Transverse colon (tissue), 4 donors: ENCODE measurements at regions not wholly inside any gene's neighbourhood (a gene's known extent, or its start where the extent isn't known, plus 50 kb on each side); places are given as distances from the start of the nearest gene placed in this dataset.

Experiments
- DNase-seq: peaks from one replicate; pipeline ENCODE4 v3.0.0-alpha.2; 2019
- H3K27ac ChIP-seq, 4 donors: fragments of 200-600 bp; sonication (generic); 2 replicates each; pipeline ENCODE4 v1.5.1; 2016 to 2018; ENCODE audit warnings: inconsistent platforms in 4 of 4
- H3K27me3 ChIP-seq: fragments of 200-600 bp; sonication (generic); 2 replicates; pipeline ENCODE4 v1.5.1; 2017; ENCODE audit warnings: inconsistent platforms
- H3K36me3 ChIP-seq, 4 donors: fragments of 200-600 bp; sonication (generic); 2 replicates each; pipeline ENCODE4 v1.5.1; 2017 to 2019; ENCODE audit warnings: inconsistent platforms in 4 of 4
- H3K4me1 ChIP-seq, 4 donors: fragments of 200-600 bp; sonication (generic); 2 replicates each; pipeline ENCODE4 v1.5.1; 2017 to 2020; ENCODE audit warnings: inconsistent platforms in 4 of 4
- H3K4me3 ChIP-seq, 4 donors: fragments of 200-600 bp; sonication (generic); 1 replicate in 1 of 4; 2 replicates in 3 of 4; pipeline versions ENCODE4 v1.5.1 to v1.6.1; 2017 to 2019; ENCODE audit warnings: inconsistent platforms in 4 of 4
- H3K9me3 ChIP-seq, 2 donors: fragments of 200-600 bp; sonication (generic); 2 replicates each; pipeline ENCODE4 v1.5.1; 2017 to 2019; ENCODE audit warnings: inconsistent platforms in 2 of 2
- CTCF ChIP-seq, 5 experiments: fragments of 200-600 bp in 3 of 5; fragments of 450-650 bp in 2 of 5; sonication (generic) in 3 of 5; IDR thresholded peaks; 1 replicate in 2 of 5; 2 replicates in 3 of 5; pipeline ENCODE4 v1.5.1; 2016 to 2017; ENCODE audit warnings: antibody characterized with exemption in 5 of 5, inconsistent platforms in 3 of 5, mild to moderate bottlenecking in 2 of 5, moderate library complexity in 1 of 5
- EP300 ChIP-seq: sonication (generic); formaldehyde crosslinking; IDR thresholded peaks from one replicate; pipeline ENCODE4 v1.6.1; 2017; ENCODE audit warnings: antibody characterized with exemption, low read depth
- POLR2A ChIP-seq: fragments of 450-650 bp; IDR thresholded peaks from one replicate; pipeline ENCODE4 v1.6.1; 2016; ENCODE audit warnings: antibody characterized with exemption, mild to moderate bottlenecking, moderate library complexity
- POLR2AphosphoS5 ChIP-seq, 3 donors: sonication (generic); formaldehyde crosslinking; IDR thresholded peaks; one replicate each; pipeline ENCODE4 v1.6.1; 2016; ENCODE audit warnings: antibody characterized with exemption in 3 of 3
- WGBS, 2 donors: methylation state at CpG; one replicate each; pipeline ENCODE4 v1.1.5; 2018; ENCODE audit warnings: low coverage in 1 of 2; 5-methylcytosine and 5-hydroxymethylcytosine counted together
- in situ Hi-C, 4 donors: fragments of 200-750 bp; cut with MboI; loops; one replicate each; pipeline versions ENCODE4 v1.15.0 to v1.15.1; 2017; ENCODE audit warnings: low sequenced_read_pairs in 3 of 4, low pct_ligation_motif_present in 1 of 4, low pct_unique_long_range_greater_than_20kb in 1 of 4
- intact Hi-C: fragments of 100-400 bp; cut with DNase I; formaldehyde crosslinking; loops from one replicate; pipeline ENCODE4 v1.15.1; 2023; ENCODE audit warnings: low total_unique reads

DNA sequence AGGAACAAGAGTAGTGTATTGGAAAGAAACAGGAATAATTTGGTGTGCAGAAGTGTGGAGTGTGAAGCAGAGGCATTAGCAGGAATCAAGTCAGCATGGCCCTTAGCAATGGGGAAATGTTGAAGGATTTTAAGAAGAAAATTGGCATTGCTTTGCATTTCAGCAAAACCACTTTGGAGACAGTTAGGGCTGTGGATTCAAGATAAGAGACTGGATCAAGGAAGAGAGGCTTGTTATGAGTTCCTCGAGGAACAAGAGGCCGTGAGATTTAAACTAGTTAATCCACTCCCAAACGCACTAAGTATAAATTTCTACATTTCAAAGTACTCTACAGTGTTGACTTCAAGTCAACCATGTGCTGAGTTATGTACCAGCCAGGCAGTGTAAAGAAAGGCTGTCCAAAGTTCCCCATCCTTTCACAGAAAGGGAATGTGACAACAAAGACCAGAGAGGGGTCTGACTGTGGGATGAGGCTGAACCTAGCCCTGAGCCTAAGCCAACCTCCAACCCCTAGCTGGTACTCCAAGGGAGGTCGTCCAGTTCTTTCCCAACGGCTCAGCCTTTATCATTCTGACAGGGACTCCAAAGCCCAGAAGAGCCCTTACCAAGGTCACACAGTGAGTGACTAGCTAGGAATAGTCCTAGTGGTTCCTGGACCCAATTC lies 91.2 kb upstream of the BMP4 start:
- in situ Hi-C loops, result no loop called here

DNA sequence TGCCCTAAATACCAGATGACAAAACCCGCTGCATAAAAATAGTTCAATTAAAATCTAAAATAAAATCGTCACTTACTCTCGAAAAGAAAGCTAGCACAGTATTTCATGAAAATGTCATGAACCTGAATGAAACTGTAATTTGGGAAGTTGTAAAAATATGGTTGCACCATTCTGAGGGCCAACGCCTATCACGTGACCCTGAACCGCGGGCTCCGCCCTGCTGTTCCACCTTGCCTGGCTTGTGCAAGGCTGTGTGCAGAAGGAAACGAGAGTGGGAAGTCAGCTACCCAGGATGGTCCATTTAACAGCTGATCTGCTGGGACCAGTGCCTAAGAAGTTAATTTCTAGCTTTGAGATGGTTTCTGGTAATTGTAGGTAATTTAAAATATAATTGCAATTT lies 91.7 kb upstream of the BMP4 start:
- Histone ChIP-seq H3K4me1 (peaks cover 0 to 12% (median 0%) of the 10 kb centered on the region in 4 donors), H3K4me3 (no peak overlapping the region), H3K36me3 (no peaks in the 10 kb centered on the region), H3K27ac (peak overlapping the region in 1 of 4 donors; percentile 6), H3K27me3 (no peaks in the 10 kb centered on the region), H3K9me3 (no peaks in the 10 kb centered on the region)
- WGBS, 2 donors, result 62 to 65% methylated on average over 4 to 9 of the region's 9 CpGs
- DNase-seq, result peak; percentile 31
- in situ Hi-C loops (no loop called here), intact Hi-C loops (no loop called here)
- TF ChIP-seq POLR2A (no peak), CTCF (IDR thresholded peaks at IDR 0.05) (no peak), POLR2AphosphoS5 (IDR thresholded peaks at IDR 0.05) (no peak), EP300 (no peak)

More for the DNA sequence above, 91.2 kb upstream of the BMP4 start:
- H3K27me3 ChIP-seq, result no peaks in the 10 kb centered on the region
- no peak overlapping the region for H3K4me3 ChIP-seq
- intact Hi-C loops, result no loop called here
- no peak for DNase-seq
- peaks cover 0 to 12% (median 0%) of the 10 kb centered on the region in 4 donors for H3K4me1 ChIP-seq
- TF ChIP-seq POLR2A (no peak), POLR2AphosphoS5 (IDR thresholded peaks at IDR 0.05) (no peak), EP300 (no peak)
- peak overlapping the region in 1 of 4 donors; percentile 6 for H3K27ac ChIP-seq
- H3K9me3 ChIP-seq, result no peaks in the 10 kb centered on the region
- H3K36me3 ChIP-seq, result no peaks in the 10 kb centered on the region
- 36 to 67% methylated on average over 3 to 5 of the region's 5 CpGs for WGBS, 2 donors

DNA sequence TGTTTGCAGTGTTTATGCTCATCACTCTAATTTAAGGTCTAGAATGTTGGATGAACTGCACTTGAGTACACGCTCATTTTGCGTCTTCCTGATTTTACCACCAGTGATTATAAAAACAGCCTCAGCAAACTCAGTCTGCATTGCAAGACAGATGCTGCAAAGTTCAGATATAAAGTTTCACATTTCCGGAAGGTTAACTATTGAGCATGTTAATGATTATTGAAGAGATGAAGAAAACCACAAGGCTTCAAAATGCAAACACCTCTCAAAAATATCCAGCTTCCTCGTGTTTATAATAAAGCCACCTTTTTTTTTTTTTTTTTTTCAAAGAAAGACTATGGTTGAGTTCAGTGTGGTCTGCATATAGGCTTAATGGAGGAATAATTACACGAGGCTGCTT lies 92.1 kb upstream of the BMP4 start:
- no peak overlapping the region for H3K27ac ChIP-seq
- no peaks in the 10 kb centered on the region for H3K9me3 ChIP-seq
- no peaks in the 10 kb centered on the region for H3K27me3 ChIP-seq
- H3K36me3 ChIP-seq, result no peaks in the 10 kb centered on the region
- intact Hi-C loops, result no loop called here
- TF ChIP-seq CTCF (IDR thresholded peaks at IDR 0.05) (no peak), POLR2AphosphoS5 (IDR thresholded peaks at IDR 0.05) (no peak)
- no peak for DNase-seq
- H3K4me1 ChIP-seq, result peaks cover 0 to 12% (median 0%) of the 10 kb centered on the region in 4 donors
- H3K4me3 ChIP-seq, result no peak overlapping the region
- in situ Hi-C loops, result no loop called here
- WGBS, 2 donors, result 39 to 44% methylated on average over 5 of the region's 5 CpGs

GRCh38 chr14:54050759-54051158 lies 94.1 kb upstream of the BMP4 start:
- Histone ChIP-seq H3K9me3 (no peaks in the 10 kb centered on the region), H3K27ac (no peak overlapping the region), H3K4me3 (no peak overlapping the region), H3K4me1 (peaks cover 0 to 12% (median 0%) of the 10 kb centered on the region in 4 donors), H3K27me3 (no peaks in the 10 kb centered on the region), H3K36me3 (no peaks in the 10 kb centered on the region)
- in situ Hi-C loops (no loop called here), intact Hi-C loops (no loop called here)
- no peak for DNase-seq
- TF ChIP-seq EP300, result no peak
- no peak for TF ChIP-seq CTCF (IDR thresholded peaks at IDR 0.05)
- TF ChIP-seq POLR2AphosphoS5 (IDR thresholded peaks at IDR 0.05), result no peak
- no peak for TF ChIP-seq POLR2A
- WGBS, 2 donors, result 87 to 90% methylated on average over 3 of the region's 3 CpGs
